Activated naive CD8-positive, alpha-beta T cell (primary cell): ENCODE measurements at regions not wholly inside any gene's neighbourhood (a gene's known extent, or its start where the extent isn't known, plus 50 kb on each side); places are given as distances from the start of the nearest gene placed in this dataset.
"Not testable (repeated sequence)": the region's sequence is repeated elsewhere in the genome, so short reads cannot be mapped to it uniquely, and the experiment has no call there.

Experiments
- H3K27ac Mint-ChIP-seq: one replicate; pipeline ENCODE4 v1.8.0; 2021; ENCODE audit warnings: mixed read lengths
- H3K27me3 Mint-ChIP-seq: one replicate; pipeline ENCODE4 v1.8.0; 2021; ENCODE audit warnings: mixed read lengths
- H3K36me3 Mint-ChIP-seq: one replicate; pipeline ENCODE4 v1.8.0; 2021; ENCODE audit warnings: mixed read lengths
- H3K4me1 Mint-ChIP-seq: one replicate; pipeline ENCODE4 v1.8.0; 2021; ENCODE audit warnings: low read depth, mixed read lengths
- H3K4me3 Mint-ChIP-seq: one replicate; pipeline ENCODE4 v1.8.0; 2021; ENCODE audit warnings: mild to moderate bottlenecking, mixed read lengths
- H3K9me3 Mint-ChIP-seq: one replicate; pipeline ENCODE4 v1.8.0; 2021; ENCODE audit warnings: low read depth, mixed read lengths

DNA sequence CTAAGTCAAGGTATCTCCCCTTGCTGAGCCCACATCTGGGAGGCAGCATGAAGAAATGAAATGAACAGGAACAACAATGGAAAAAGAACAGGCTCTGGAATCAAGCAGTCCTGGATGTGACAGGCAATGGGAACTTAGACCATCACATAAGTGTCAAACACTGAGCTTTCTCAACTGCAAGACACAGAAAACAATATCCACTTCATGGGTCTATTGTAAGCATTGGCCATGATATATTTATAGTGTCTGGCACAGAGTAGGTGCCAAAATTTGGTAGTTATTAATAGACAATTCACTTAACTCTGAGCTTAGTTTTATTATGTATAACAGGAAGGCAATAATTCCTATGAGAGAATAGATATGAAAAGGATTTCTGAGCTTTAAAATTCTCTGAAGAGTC is 64.1 kb upstream of the ATP1B1 start:
- Mint-ChIP-seq H3K4me1 (peaks cover 48% of the 10 kb centered on the region), H3K27ac (no peak overlapping the region), H3K36me3 (peaks cover 3% of the 10 kb centered on the region), H3K27me3 (no peaks in the 10 kb centered on the region), H3K4me3 (no peak overlapping the region), H3K9me3 (peaks cover 2% of the 10 kb centered on the region)

DNA sequence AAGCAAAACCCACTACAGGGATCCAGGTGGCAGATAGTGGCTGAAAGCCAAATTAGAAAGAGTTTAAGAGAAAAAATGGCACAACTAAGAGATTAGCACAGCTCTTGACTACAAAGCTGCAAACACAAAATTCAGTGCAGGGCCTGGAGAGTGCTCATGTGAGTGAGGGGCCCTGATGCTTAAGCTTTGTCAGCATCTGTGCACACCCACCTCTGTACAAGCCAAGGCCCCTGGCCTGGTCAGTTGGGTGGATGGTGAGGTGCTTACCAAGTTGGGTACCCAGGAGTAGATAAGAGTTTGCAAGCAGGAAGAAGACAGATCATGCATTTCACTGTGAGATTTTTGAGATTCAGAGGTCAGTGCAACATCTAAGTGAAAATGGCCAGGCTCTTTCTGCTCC is 62.7 kb upstream of the ATP1B1 start:
- no peaks in the 10 kb centered on the region for H3K27me3 Mint-ChIP-seq
- no peaks in the 10 kb centered on the region for H3K9me3 Mint-ChIP-seq
- H3K27ac Mint-ChIP-seq: peak overlapping the region; percentile 78
- peak overlapping the region; percentile 66 for H3K4me3 Mint-ChIP-seq
- H3K36me3 Mint-ChIP-seq: peaks cover 3% of the 10 kb centered on the region
- peaks cover 61% of the 10 kb centered on the region for H3K4me1 Mint-ChIP-seq

DNA sequence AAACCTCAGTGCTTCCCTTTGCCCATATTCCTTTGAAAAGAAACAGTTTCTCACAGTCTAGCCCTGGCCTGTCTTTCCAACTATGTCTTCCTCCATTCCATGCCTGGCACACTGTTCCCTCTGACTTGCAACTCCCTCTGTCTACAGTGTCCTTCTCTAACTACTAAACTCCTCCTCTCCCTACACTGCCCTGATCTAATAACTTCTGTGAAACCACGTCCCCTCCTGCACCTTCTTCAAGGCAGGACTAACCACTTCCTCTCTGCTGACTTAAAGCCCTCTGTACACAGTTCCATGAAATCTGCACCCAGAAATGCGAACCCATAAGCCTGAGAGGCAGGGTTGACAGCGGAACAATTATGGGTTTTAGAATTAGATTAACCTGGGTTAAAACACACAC is 62.2 kb upstream of the ATP1B1 start:
- Mint-ChIP-seq H3K27ac (peak overlapping the region; percentile 78), H3K9me3 (no peaks in the 10 kb centered on the region), H3K4me1 (peaks cover 66% of the 10 kb centered on the region), H3K36me3 (peaks cover 3% of the 10 kb centered on the region), H3K27me3 (no peaks in the 10 kb centered on the region), H3K4me3 (peak overlapping the region; percentile 66)

- H3K27ac Mint-ChIP-seq: peak overlapping the region; percentile 0
- H3K36me3 Mint-ChIP-seq: peaks cover 3% of the 10 kb centered on the region
- no peaks in the 10 kb centered on the region for H3K27me3 Mint-ChIP-seq
- H3K4me1 Mint-ChIP-seq: peaks cover 72% of the 10 kb centered on the region
- peak overlapping the region; percentile 33 for H3K4me3 Mint-ChIP-seq
- no peaks in the 10 kb centered on the region for H3K9me3 Mint-ChIP-seq
Measured at GRCh38 chr1:169044971-169045370, 61.5 kb upstream of the ATP1B1 start.

- Mint-ChIP-seq H3K4me3 (no peak overlapping the region), H3K9me3 (no peaks in the 10 kb centered on the region), H3K4me1 (peaks cover 72% of the 10 kb centered on the region), H3K36me3 (peaks cover 3% of the 10 kb centered on the region), H3K27me3 (no peaks in the 10 kb centered on the region), H3K27ac (no peak overlapping the region)
Measured at GRCh38 chr1:169046671-169047070, 59.8 kb upstream of the ATP1B1 start.

GRCh38 chr1:169047074-169047473 is 59.4 kb upstream of the ATP1B1 start:
- Mint-ChIP-seq H3K36me3 (peaks cover 3% of the 10 kb centered on the region), H3K4me3 (no peak overlapping the region), H3K27me3 (no peaks in the 10 kb centered on the region), H3K27ac (no peak overlapping the region), H3K4me1 (peaks cover 72% of the 10 kb centered on the region), H3K9me3 (no peaks in the 10 kb centered on the region)

GRCh38 chr1:169048043-169048442 is 58.4 kb upstream of the ATP1B1 start:
- no peaks in the 10 kb centered on the region for H3K9me3 Mint-ChIP-seq
- no peaks in the 10 kb centered on the region for H3K27me3 Mint-ChIP-seq
- no peak overlapping the region for H3K4me3 Mint-ChIP-seq
- H3K4me1 Mint-ChIP-seq: peaks cover 67% of the 10 kb centered on the region
- peaks cover 3% of the 10 kb centered on the region for H3K36me3 Mint-ChIP-seq
- H3K27ac Mint-ChIP-seq: no peak overlapping the region

- Mint-ChIP-seq H3K4me1 (peaks cover 53% of the 10 kb centered on the region), H3K36me3 (peaks cover 3% of the 10 kb centered on the region), H3K27me3 (no peaks in the 10 kb centered on the region), H3K9me3 (no peaks in the 10 kb centered on the region), H3K4me3 (no peak overlapping the region), H3K27ac (peak overlapping the region; percentile 51)
Measured at GRCh38 chr1:169049258-169049938, 57.1 kb upstream of the ATP1B1 start.

DNA sequence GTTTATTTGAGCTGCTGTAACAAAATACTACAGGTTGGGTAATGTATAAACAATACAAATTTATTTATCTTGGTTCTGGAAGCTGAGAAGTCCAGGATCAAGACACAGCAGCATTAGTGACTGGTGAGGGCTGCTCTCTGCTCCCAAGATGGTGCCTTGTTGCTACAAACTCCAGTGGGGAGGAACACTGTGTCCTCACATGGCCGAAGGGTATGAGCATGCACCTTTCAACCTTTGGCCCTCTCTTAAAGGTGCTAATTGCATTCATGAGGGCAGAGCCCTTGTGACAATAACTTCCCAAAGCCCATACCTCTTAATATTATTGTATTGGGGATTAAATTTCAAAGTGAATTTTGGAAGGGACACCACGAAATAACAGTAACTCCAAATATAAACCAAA is 55.3 kb upstream of the ATP1B1 start:
- H3K4me3 Mint-ChIP-seq: no peak overlapping the region
- H3K27me3 Mint-ChIP-seq: no peaks in the 10 kb centered on the region
- no peaks in the 10 kb centered on the region for H3K9me3 Mint-ChIP-seq
- H3K4me1 Mint-ChIP-seq: peaks cover 36% of the 10 kb centered on the region
- H3K27ac Mint-ChIP-seq: no peak overlapping the region
- H3K36me3 Mint-ChIP-seq: peaks cover 3% of the 10 kb centered on the region

DNA sequence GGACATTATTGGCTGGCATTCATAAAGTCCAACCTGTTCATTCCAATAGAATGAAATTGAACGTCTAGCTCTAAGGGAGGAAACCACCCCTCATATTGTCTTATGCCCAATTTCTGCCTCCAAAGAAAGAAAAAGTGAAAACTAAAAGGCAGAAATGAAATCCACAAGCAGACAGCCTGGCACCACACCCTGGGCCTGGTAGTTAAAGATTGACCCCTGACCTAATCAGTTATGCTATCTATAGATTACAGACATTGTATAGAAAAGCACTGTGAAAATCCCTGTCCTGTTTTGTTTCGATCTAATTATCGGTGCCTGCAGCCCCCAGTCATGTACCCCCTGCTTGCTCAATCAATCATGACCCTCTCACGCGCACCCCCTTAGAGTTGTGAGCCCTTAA is 54.3 kb upstream of the ATP1B1 start:
- H3K9me3 Mint-ChIP-seq: not testable (repeated sequence)

GRCh38 chr1:169052727-169053126 is 53.8 kb upstream of the ATP1B1 start:
- no peak overlapping the region for H3K4me3 Mint-ChIP-seq
- no peaks in the 10 kb centered on the region for H3K27me3 Mint-ChIP-seq
- no peaks in the 10 kb centered on the region for H3K9me3 Mint-ChIP-seq
- H3K27ac Mint-ChIP-seq: no peak overlapping the region
- no peaks in the 10 kb centered on the region for H3K36me3 Mint-ChIP-seq
- peaks cover 21% of the 10 kb centered on the region for H3K4me1 Mint-ChIP-seq

More for the DNA sequence above, 54.3 kb upstream of the ATP1B1 start:
- H3K4me1 Mint-ChIP-seq: peaks cover 26% of the 10 kb centered on the region
- H3K27ac Mint-ChIP-seq, H3K36me3 Mint-ChIP-seq, H3K4me3 Mint-ChIP-seq, H3K27me3 Mint-ChIP-seq: not testable (repeated sequence)

DNA sequence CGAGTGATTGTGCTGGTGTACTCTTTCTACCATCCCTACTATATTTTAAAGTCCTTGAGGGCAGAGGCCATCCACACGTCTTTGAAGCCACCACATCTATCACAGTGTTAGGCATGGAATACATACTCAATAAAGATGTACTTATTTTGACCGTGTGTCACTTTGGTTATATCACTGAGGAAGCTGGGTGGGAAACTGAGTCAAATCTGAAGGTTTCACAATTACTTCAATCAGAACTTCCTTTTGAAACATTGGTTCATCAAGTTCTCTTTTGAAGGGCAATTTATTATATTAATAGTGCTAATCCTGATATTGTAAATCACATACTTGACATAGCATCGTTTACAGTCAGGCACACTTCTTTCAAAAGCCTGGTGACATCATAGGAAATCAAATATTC is 53.3 kb upstream of the ATP1B1 start:
- H3K27ac Mint-ChIP-seq: no peak overlapping the region
- no peak overlapping the region for H3K4me3 Mint-ChIP-seq

More for the DNA sequence above, 53.3 kb upstream of the ATP1B1 start:
- H3K36me3 Mint-ChIP-seq: no peaks in the 10 kb centered on the region
- H3K4me1 Mint-ChIP-seq: peaks cover 16% of the 10 kb centered on the region
- no peaks in the 10 kb centered on the region for H3K27me3 Mint-ChIP-seq
- no peaks in the 10 kb centered on the region for H3K9me3 Mint-ChIP-seq
